Stimulated activated CD4-positive, alpha-beta T cell treated with anti-CD3 and anti-CD28 coated beads, Interleukin-4, amount 100 ng/mL, for 48 hours (primary cell): ENCODE measurements at regions not wholly inside any gene's neighbourhood (a gene's known extent, or its start where the extent isn't known, plus 50 kb on each side); places are given as distances from the start of the nearest gene placed in this dataset.

Source experiments
- DNase-seq, 2 donors: peaks; one replicate each; pipeline ENCODE4 v3.0.0-alpha.2; 2020; ENCODE audit warnings: low read depth in 2 of 2

GRCh38 chr7:438361-438760 is 81.3 kb downstream of the PDGFA start:
- DNase-seq, result no peak

- DNase-seq, result no peak
Observed at GRCh38 chr7:438916-439315, 80.7 kb downstream of the PDGFA start.

DNA sequence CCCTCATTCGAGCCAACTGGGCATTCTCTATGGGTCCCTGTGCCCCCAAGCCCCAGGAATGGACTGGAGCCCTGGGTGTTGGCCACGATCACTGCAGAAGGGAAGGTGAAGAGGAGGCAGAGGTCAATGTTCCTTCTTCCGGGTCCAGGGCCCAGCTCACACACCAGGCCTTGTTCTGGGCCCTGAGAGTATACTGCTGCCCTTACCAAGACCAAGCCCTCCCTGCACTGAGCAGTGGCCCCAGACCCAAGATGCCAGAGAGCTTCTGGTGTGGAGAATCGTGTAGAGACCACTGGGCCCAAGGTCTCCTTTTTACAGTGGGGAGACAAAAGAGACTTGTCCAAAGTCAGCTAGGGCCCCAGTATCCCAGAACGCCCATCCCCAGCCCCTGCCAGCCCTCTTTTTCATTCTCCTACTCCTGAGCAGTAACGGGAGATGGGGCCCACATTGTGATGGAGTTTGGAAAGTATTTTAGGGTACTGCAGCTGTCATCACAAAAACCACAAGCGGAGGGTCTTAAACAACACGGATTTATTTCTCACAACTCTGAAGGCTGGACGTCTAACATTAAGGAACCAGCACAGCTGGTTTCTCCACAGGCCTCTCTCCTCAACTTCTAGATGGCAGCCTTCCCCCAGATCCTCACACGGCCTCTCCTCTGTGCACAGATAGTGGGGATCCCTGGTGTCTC is 79.4 kb downstream of the PDGFA start:
- no peak for DNase-seq

DNA sequence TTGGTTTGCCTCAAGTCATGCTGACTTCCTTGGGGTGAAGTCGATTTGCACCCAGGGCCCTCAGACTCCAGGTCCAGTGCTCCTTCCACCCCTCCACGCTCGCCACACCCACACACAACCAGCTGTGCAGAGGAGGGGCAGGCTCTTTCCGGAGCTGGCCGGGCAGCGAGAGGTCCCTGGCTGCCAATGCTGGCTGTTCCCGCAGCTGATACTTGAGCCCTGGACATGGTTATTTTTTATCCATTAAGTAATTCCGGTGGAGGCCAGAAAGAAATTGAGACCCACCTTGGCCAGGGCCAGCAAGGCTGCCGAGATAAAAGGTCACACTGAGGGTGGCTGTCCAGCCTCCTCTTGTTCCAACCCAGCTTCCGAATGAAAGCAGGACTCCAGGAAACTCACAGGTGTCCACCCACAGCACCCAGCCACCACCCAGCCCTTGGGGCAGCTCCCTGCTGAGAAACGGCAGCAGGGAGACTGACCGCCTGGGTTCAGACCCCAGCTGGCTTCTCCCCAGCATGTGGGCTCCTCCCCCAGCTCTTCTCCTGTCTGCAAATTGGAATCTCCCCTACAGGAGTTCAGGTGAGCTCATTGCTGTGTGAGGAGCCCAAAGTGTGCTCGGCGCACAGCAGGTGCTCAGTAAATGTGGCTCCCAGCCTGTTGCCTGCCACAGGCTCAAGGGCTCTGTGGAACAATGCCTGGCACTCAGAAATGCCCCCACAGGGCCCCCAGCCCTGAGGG is 77.8 kb downstream of the PDGFA start:
- no peak for DNase-seq

- no peak for DNase-seq
Observed at GRCh38 chr7:442457-442856, 77.2 kb downstream of the PDGFA start.

DNA sequence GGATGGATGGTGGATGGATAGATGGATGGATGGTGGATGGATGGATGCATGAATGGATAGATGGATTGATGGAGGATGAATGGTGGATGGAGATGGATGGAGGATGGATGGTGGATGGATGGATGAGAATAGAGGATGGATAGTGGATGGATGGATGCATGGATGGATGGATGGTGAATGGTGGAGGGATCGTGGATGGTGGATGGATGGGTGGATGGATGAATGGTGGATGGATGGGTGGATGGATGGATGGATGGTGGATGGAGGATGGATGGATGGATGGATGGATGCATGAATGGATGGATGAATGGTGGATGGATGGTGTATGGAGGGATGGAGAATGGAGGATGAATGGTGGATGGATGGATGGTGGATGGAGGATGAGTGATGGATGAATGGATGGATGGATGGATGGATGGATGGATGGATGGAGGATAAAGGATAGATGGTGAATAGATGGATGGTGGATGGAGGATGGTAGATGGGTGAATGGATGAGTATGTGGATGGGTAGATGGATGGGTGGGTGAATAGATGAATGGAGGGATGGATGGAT is 76.3 kb downstream of the PDGFA start:
- DNase-seq, result no peak

- no peak for DNase-seq
Observed at GRCh38 chr7:444606-445005, 75.0 kb downstream of the PDGFA start.

GRCh38 chr7:445020-445419 is 74.6 kb downstream of the PDGFA start:
- no peak for DNase-seq

GRCh38 chr7:445563-446288 is 73.9 kb downstream of the PDGFA start:
- DNase-seq, result no peak

- no peak for DNase-seq
Observed at GRCh38 chr7:446289-446935, 73.2 kb downstream of the PDGFA start.
